Activated CD4-positive, alpha-beta T cell treated with anti-CD3 and anti-CD28 coated beads for 4 hours (primary cell): ENCODE measurements at regions not wholly inside any gene's neighbourhood (a gene's known extent, or its start where the extent isn't known, plus 50 kb on each side); places are given as distances from the start of the nearest gene placed in this dataset.

Experiments used
- DNase-seq, 2 donors: peaks; one replicate each; pipeline ENCODE4 v3.0.0-alpha.2; 2020

DNA sequence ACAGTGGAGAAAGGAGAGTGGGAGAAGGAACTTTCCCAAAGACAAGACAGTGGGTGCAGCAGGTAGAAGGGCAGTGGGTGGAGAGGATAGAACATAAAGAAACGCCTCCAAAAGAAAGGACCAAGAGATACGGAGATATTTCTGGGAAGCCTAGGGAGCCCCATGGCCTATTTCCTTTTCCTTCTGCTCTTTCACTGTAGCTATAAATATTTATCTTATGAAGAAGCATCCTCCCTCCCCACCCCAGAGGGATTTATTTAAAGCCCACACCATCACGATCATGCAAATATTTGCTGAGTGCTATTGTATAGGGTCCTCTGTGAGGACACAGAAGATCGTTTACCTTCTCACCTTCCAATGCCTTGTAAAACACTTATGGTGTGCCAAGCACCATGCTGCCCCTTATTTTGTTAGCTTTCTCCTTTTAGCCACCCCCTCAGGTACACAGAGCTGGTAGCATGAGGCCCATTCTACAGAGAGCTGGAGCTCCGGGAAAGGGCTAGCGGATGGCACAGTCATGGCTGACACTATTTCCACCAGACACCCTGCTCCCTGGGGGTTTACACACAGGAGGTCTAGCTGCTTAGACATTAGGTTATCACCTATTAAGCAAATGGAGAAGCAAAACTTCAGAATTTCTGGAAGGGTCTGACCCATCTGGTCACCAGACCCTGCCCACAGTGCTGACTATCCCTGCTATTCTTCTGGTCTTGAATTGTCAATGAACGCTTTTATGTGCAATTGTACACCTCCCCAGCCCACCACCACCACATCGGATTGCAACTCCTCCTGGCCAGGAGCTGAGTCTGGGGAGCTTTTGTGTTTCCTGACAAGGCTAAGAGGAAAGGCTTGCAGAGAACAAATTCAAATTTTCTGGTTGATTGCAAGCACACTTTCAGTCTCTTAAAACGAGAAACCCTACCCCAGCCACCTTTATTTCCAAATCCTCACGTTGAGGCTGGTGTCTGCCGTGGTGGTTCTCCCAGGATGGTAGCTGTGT is 91.8 kb upstream of the KLF7 start:
- DNase-seq, result no peak

DNA sequence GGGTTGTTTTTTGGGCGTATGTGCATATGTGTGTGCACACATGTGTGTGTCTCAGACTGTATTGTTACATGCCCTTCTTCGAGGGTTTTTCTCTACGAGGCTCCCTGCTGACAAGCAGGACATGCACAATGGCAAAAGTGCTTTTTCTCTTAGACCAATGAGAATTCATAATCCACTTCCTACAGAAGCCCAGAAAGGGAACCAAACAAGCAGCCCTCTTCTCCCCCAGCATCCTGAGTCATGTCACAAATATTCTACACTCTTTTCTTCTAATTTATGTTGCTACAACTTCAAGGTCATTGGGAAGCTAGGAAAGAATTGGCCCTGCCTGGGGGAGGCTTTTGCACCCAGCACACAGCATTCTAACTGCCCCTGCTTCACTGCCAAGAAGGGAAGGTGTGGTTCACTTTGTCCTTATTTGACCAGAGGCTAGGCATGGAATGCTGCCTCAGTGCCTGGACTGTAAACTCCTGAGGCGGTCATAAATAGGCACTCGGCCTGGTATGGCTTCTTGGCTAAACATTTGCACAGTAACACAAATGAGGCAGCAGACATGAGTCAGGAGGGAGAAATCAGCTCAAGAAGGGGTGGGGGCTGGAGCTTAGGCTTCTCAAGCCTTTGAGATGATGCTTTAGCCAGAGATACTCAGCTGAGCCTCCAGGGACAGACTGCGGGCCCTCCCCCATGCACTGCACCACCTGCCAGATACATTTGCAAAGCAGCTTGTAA is 92.7 kb upstream of the KLF7 start:
- DNase-seq, result no peak

DNA sequence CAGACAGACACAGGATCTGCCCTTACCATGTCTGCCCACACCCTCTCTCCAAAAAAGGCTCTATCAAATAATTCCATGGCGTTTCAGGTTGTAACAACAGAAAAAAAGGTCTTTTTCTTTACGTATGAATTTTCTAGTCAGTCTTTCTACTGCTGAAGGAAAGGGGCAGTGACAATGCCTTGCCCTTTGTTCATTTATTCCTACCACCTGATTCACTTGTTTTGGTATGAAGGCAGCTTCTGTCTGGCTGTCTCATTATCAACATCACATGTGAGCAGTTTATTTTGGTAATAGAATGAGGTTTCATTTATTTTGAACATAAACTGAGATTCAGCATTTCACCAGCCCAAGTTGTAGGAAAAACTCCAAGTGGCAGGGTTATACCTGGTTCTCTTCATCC is 94.3 kb upstream of the KLF7 start:
- DNase-seq, result no peak

DNA sequence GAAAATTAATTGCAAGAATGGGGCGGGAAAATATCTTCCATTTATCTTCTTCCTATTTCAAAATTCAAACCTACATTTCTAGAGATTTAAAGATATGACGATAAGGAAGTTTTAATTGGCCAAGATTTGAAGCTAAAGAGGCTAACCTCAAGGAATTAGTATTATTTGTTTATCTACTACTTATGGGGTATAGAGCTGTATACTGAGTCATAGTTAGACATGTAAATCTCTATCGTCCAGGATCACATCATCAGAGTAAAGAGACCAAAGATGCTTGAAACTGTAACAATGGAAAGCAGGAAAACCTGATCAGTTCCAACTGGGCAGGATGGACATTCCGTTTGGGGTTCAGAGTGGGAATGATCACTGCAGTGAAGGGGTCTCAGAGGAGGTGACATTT is 95.2 kb upstream of the KLF7 start:
- no peak for DNase-seq

DNA sequence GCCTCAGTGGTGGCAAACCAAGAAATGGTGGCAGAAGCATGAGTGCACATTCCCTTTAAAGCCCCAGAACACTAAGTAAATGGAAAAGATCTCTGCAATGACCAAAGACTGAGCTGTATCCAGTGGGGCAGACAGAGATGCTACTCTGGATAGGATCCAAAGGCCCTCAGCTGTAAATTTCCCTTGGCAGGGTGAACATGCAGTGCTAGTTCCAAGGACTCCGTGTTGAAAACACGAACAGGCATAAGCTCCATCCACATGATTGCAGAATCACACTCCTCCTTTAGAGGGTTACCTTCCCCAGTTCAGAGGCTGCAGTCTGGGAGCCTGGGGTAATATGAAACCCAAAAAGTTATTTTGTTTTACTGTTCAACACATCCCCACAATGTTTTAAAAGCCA is 98.6 kb upstream of the KLF7 start:
- DNase-seq, result no peak

DNA sequence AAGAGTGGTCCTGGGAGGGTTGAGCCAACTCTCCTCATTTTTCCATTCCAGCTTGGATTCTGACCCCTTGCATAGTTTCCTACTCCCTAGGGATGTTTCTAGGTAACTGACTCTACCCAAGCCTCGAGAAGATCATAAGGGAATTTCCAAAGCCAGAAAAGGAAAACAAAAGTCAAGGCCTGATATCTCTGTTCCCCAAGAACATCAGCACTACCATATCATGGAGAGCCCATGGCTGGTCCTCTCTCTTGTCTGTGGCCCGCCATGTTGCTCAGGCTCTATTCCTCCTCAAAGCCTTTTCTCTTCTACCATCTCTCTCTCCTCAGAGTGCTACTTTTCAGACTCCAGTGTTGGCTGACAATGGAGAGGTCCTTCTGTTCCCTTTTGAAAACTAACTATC is 99.6 kb upstream of the KLF7 start:
- no peak for DNase-seq

DNA sequence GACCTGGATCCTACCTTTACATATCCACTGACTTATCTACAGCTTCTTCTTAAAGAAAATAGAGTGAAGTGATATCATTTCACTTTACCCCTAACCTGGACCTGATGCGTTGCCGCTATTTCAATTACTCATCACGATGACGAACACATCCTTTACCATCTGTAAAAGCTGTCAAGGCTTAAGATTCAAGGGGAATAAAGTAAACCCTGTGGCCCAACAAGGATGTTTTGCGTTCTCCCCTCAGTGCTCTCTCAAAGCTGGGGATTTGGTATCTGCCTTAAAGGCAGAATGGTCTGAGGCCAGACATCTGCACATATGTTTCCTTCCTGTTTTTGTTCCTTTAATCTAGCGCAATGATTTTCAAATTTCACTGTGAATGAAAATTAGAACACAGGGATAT is 100.1 kb upstream of the KLF7 start:
- DNase-seq, result no peak

DNA sequence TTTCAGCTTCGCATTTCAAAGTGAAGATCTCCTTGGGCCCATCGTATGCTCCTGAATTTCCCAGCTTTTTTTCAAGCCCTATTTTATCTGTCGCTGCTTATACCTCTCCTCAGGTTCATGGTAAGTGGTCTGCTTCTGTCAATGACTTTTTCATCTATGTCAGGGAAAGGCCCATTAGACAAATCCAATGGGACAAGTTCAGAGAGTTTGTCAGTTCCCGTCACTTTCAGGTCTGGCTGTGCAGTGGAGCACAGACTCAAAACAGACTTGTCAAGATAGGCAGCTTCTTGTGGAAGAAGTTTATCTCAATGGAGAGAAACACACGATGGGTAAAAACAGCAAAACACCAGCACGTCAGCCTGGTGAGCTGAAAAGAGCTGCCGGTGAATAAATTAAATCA is 100.9 kb upstream of the KLF7 start:
- DNase-seq, result no peak

DNA sequence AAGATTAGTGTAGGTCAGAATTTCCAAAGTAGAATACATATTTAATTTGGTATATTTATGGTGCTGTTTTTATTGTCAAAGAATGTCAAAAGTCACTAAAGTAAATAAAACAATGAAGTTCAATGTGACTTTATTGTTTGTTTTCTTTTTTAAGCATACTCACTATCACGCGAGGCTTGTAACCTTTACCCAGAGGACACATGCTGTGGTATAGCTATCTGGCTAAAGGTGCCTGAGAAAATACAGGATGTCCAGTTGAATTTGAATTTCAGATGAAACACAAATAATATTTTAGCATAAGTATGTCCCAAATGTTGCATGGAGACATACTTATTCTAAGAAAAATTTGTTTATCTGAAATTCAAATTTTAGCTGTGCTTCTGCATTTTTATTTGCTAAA is 103.3 kb upstream of the KLF7 start:
- no peak for DNase-seq

DNA sequence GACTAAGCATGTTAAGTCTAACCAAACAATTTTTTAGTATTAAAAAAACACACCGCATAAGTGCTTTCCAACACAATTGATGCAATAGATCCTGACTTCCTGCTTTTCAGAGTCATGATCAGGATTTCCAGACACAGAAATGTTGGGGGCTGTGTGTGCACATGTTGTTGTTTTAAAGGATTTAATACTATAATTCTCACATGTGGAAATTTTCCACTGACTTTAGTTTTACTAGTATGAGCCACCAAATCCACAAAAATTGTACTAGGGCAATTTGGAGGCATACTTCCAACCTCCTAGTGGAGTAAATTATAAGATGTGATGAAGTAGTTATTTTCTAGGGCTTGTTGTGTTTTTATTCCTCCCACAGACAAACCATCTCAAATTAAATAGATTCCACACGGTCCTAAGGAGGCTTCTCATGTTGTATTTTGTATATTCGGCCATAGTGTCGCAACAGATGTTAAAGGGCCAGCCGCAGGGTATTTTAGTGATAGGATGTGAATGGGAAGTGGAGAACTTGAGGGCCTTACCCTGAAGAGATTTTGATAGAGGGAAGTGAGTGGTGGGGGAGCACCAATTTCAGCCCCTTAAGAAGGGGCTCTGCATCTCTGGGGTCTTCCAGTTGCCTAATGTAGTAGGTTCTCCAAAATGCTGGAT is 108.9 kb upstream of the KLF7 start:
- no peak for DNase-seq

DNA sequence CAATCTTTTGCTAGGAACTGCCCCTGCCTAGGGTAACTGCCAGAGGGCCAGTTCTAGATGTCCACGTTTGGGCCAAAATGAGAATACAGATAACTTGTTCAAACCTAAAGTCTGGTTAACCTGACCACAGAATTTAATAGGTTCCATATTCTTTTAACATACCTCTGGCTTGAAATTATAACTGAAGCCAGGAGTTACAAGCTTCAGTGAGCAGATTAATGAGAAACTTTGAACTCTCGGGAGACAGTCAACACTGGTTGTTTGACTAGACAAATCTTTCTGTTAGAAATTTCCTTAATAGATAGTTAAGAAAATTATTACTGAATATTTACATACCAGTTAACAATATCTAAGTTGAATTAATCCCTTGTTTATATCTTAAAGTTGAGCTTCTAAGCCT is 110.0 kb upstream of the KLF7 start:
- no peak for DNase-seq

DNA sequence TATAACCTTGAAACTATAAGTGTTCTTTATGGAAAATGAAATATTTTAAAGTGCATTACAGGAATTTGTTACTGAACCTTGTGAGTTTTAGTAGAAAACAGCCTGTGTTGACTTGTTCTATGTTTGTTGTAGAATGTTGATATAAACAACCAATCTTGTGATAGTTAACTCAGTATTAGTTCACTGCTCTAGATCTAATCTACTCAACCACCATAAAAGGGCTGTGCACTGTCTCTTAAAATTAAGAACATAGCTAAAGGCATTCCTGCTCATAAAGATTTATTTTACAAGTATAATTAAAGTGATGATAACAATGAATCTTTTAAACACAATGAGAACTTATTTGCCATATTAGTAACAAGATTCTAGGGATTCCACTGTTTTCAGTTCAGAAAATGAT is 110.5 kb upstream of the KLF7 start:
- no peak for DNase-seq

DNA sequence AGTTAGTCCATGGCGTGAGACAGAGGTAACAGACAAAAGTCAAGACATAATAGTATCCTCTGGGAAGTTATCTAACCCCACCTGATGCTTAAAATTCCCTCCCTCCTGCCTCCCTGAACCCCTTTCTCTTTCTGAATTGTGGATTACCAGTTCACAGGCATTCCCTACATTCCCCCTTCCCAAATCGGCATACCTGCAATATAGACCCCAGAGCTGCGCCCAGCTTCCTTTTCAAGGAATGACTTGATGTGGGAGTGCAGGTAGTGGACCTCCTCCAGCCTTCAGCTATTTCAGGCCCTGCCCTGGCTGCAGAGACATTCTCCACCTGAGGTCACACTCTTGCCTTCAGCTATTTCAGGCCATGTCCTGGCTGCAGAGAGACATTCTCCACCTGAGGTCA is 111.1 kb upstream of the KLF7 start:
- no peak for DNase-seq

DNA sequence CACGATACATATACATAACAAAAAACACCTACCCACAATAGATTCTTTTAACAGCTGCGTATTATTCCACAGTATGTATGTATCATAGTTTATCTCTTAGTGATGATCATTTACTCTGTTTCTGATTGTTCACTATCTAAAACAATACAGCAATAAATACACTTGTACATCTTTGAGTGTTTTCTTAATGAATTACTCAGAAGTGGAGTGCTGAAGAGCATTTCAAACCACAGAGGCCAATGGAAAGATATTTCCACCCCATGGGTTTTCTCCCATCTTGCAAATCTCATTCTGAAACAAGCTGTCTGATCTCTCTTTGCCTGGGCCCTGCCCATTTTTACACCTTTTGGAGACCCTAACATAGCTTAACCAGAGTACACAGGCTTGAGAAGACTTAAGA is 113.8 kb upstream of the KLF7 start:
- no peak for DNase-seq

DNA sequence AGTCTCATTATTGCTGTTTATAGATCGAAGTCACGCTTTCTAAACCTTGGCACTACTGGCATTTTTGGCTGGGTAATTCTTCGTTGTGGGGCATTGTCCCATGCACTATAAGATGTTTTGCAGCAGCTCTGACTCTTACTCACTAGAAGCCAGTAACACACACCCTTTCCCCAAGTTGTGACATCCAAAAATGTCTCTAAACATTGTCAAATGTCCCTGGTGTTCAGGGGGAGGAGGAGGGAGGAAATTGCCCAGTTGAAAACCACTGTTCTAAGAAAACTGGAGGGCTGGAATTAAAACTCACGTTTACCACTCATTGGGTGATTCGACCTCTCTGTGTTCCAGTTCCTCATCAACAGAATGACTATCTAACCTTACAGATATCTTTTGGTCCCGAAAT is 115.7 kb upstream of the KLF7 start:
- no peak for DNase-seq

DNA sequence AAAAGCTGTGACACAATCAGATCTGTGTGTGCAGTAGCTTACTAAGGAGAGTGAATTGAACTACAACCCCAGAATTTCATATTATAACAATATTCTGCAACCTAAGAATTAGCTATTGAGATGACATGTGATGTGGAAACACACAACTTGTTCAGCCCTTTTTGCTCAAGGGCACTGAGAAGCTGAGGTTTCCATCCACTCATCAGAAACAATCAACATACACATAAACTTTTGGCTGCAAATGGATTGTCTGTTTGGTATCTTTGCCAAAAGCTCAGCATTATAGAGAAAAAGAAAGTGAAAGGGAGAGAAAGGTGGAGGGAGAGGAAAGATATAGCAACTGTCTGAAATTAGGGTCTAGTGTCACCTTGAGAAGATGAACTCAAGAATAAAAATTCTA is 117.2 kb upstream of the KLF7 start:
- no peak for DNase-seq

DNA sequence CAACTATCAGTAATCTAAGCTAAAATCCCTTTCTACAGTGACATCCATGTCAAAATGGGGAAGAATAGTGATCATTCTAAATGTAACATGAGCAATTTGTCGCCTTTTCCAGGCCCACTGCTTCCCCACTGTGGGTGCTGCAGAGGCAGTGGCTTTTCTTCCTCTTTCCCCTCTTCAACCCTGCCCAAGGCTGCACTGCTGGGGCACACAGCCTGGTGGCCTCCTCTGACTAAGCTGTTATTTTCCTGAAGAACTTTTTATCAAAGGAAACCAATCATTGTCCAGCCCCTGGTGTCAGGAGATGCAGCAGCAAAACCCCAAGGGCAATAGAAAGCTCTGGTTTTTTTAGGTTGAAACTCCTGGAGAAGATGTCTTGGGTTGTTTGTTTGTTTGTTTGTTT is 117.6 kb upstream of the KLF7 start:
- DNase-seq, result no peak

DNA sequence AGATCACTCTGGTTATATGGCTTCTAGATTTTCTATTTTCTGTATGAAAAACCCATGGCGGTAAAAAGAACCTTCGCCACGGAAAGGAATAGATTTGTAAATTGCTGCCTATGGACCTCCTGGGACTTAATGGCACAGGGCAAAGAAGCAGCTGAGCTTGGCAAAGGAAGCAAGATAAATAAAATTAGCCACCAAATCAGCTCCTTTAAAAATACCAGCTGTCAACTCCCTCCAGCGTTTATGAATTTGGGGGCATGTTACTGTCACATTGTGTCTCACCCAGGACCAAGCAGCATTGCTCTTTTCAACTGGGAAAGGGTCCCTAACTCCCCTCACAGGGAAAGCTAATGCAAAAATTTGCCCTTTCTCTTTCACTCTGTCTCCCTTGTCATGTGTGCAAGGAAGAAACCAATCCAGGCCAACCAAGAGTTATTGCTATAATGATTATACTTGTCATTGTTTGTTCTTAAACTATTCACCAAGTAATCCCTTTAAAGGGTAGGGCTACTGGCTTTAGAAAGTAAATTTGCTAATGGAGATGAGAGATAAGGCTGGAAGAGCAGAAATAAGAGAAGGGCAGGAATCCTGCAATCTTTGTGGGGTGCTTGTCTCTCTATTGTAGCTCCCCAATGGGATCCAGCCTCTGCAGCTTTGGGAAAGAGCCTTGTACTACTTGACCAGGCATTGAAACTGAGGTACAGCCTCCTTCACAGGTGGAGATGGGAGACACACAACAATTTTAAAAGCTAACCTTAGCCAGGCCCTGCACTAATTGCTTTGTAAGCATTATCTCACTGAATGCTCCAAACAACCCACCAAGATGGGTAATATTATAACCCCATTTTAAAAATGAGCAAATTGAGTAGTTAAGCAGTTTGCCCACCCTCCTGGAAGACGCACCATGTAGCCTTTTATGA is 119.1 kb upstream of the KLF7 start:
- DNase-seq, result no peak

DNA sequence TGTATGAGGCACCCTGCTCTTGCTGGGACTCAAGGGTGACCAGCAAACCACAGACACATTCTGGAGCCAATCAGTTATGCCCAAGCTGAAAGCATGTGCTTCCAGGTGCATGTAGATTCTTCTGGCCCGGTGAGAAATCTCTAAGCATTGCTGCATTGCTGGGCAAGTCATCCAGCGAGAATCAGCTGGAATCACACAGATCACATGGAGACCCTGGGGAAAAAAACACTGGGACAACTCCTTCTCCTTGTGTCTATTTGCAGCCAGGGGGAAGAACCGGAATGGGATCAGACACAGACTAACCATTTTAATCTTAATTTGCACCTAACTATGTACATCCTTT is 119.7 kb upstream of the KLF7 start:
- DNase-seq, result no peak

DNA sequence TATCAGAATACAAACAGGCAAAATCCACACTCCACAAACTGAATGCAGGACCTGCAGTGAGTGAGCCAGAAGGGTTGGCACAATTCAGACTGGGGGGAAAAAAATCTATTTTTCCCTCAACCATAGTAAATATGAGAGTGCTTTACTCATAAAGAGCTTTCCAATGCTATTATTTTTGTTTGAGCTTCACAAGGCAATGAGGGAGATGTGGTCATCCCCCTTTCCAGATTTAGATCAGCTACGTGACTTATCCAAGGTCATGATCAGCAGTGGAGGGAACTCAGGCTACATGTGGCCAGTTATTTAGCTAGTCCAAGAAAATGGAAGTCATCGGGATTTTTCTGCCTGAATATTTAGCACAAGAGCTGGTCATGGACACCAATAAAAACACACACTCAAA is 120.4 kb upstream of the KLF7 start:
- no peak for DNase-seq

DNA sequence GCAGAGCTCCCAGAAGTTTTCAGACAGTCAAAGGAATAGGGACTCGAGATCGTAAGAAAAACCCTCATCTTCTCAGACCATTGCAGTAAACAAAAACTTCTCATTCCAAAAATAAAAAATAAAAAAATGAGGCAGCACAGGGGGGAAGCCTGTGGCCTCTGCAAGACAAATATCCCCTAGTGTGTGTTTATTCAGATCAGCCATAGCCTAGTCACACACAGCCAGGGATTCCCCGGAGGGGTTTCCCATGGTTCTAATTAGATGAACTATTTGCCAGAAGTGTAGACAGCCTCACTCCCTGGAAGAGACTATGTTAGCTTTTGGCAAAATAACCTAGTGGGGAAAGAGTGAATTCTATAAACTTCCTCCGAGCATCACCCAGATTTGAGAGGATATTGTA is 122.9 kb upstream of the KLF7 start:
- no peak for DNase-seq

DNA sequence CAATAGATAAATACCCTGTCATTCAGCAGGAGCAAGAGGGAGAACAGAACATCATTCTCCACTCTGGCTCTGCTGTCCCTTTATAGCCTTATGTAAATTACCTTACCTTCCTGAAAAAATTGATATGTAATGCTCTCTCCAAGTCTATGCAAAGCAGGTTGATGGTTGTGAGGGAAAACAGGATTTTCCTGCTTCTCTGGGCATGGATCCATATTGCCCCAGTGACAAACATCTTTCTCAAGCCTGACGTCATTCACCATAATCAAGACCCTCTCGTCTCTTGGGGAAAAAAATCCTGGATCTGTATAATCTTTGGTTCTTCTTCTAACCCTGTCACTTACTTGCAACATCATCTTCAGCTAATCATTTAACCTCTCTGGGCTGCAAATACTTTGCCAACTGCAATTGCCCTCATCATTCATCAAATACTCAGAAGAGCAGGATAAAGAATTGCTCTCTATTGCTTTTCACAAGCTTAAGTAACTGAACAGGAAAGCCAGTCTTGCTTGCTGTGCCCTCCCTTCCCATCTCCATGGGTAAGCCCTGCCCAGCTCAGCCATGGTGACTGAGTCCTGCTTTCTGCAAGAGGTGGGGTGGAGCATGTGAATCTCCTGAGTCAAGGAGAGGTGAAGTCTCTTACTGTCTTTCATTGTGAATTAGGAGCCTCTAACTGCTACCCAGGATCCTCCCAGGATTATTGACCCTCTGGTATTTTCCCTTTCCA is 123.7 kb upstream of the KLF7 start:
- DNase-seq, result no peak
